Endothelial cell of umbilical vein (primary cell): ENCODE measurements at regions not wholly inside any gene's neighbourhood (a gene's known extent, or its start where the extent isn't known, plus 50 kb on each side); places are given as distances from the start of the nearest gene placed in this dataset.
A peak's percentile ranks its signal among the peaks of the same experiment; 100 is the strongest.
"Not testable (repeated sequence)": the region's sequence is repeated elsewhere in the genome, so short reads cannot be mapped to it uniquely, and the experiment has no call there.

Source experiments
- BruUV-seq: library from RNA; stranded (reverse); fragments of 400-500 nt; replicated peaks from 2 replicates; lab custom pipeline; 2021; lab: Mats Ljungman, UMichigan
- CTCF ChIA-PET: fragments of 300-600, 350-600 bp; sonication (Branson Sonifier 250); formaldehyde crosslinking; loops from one replicate; lab custom pipeline; 2021; ENCODE audit warnings: antibody characterized with exemption, inconsistent platforms; lab: Charles Lee
- POLR2A ChIA-PET: fragments of 300-600, 350-600 bp; sonication (Branson Sonifier 250); formaldehyde crosslinking; loops from one replicate; lab custom pipeline; 2021; ENCODE audit warnings: antibody characterized with exemption, inconsistent platforms; lab: Charles Lee
- DNase-seq: peaks from one replicate; pipeline ENCODE4 v3.0.0-alpha.2; 2011; ENCODE audit warnings: low read depth, low spot score
- FAIRE-seq: peaks from 2 replicates; lab custom pipeline; 2011; peaks lifted over from hg19 to GRCh38; lab: Jason Lieb, UNC
- H2AFZ ChIP-seq: 2 replicates; pipeline ENCODE4 v1.6.0; 2012; ENCODE audit warnings: low read depth, low read length, control low read depth, inconsistent platforms
- H3K27ac ChIP-seq: 2 replicates; pipeline ENCODE4 v1.5.1; 2011; ENCODE audit warnings: low read depth, mild to moderate bottlenecking, control low read depth, low read length, moderate library complexity; ENCODE audit not compliant: insufficient read depth
- H3K27me3 ChIP-seq, 2 experiments: 2 replicates each; pipeline versions ENCODE4 v1.6.0 to v1.6.1; 2011; ENCODE audit warnings: low read length in 2 of 2, mixed read lengths in 1 of 2; ENCODE audit not compliant: control insufficient read depth in 2 of 2, insufficient read depth in 2 of 2
- H3K36me3 ChIP-seq, 2 experiments: 2 replicates in 1 of 2; 3 replicates in 1 of 2; pipeline ENCODE4 v1.5.1; 2011; ENCODE audit warnings: low read length in 2 of 2, mild to moderate bottlenecking in 1 of 2, moderate library complexity in 1 of 2; ENCODE audit not compliant: control insufficient read depth in 2 of 2, insufficient read depth in 2 of 2; ENCODE audit errors: extremely low read depth in 1 of 2
- H3K4me1 ChIP-seq: 3 replicates; pipeline ENCODE4 v1.5.1; 2011; ENCODE audit warnings: mild to moderate bottlenecking, low read length; ENCODE audit not compliant: control insufficient read depth, insufficient read depth; ENCODE audit errors: extremely low read depth
- H3K4me2 ChIP-seq: 2 replicates; pipeline ENCODE4 v1.6.1; 2011; ENCODE audit warnings: low read length, control low read depth, mixed read lengths; ENCODE audit not compliant: insufficient read depth
- H3K4me3 ChIP-seq, 3 experiments: fragments of 200-600 bp in 1 of 3; sonication (generic), shearing (Covaris generic) in 1 of 3; replicated peaks in 1 of 3; 2 replicates each; pipeline ENCODE4 v1.5.1; 2011 to 2016; ENCODE audit warnings: control low read depth in 3 of 3, low read length in 3 of 3, mild to moderate bottlenecking in 2 of 3, inconsistent platforms in 1 of 3, low read depth in 1 of 3, moderate library complexity in 1 of 3; ENCODE audit not compliant: insufficient read depth in 1 of 3
- H3K79me2 ChIP-seq: 2 replicates; pipeline ENCODE4 v1.6.0; 2012; ENCODE audit warnings: low read length, inconsistent platforms; ENCODE audit not compliant: control insufficient read depth, insufficient read depth
- H3K9ac ChIP-seq: replicated peaks from 2 replicates; pipeline ENCODE3; 2011; ENCODE audit warnings: low read length, control low read depth; ENCODE audit not compliant: insufficient read depth; ENCODE audit errors: extremely low read depth
- H3K9me1 ChIP-seq: replicated peaks from 3 replicates; pipeline ENCODE4 v1.6.0; 2011; ENCODE audit warnings: mild to moderate bottlenecking, low read length; ENCODE audit not compliant: control insufficient read depth, insufficient read depth; ENCODE audit errors: extremely low read depth
- H3K9me3 ChIP-seq: replicated peaks from 2 replicates; pipeline ENCODE4 v1.5.1; 2012; ENCODE audit warnings: low read length, inconsistent platforms; ENCODE audit not compliant: control insufficient read depth, insufficient read depth
- H4K20me1 ChIP-seq: replicated peaks from 2 replicates; pipeline ENCODE3; 2011; ENCODE audit warnings: mild to moderate bottlenecking, low read length; ENCODE audit not compliant: control insufficient read depth, insufficient read depth; ENCODE audit errors: extremely low read depth
- CTCF ChIP-seq, 2 donors: IDR thresholded peaks; 1 replicate in 1 of 2; 2 replicates in 1 of 2; pipeline ENCODE4 v1.5.1; 2011; ENCODE audit warnings: low read length in 2 of 2, mild to moderate bottlenecking in 2 of 2, moderate library complexity in 2 of 2, control low read depth in 1 of 2, inconsistent platforms in 1 of 2, low read depth in 1 of 2; ENCODE audit not compliant: insufficient read depth in 1 of 2; ENCODE audit errors: extremely low read depth in 1 of 2
- EZH2 ChIP-seq: IDR thresholded peaks from 2 replicates; pipeline ENCODE4 v1.6.1; 2012; ENCODE audit warnings: borderline replicate concordance, low read depth, mild to moderate bottlenecking, moderate library complexity, low read length, inconsistent platforms; ENCODE audit not compliant: severe bottlenecking
- FOS ChIP-seq: IDR thresholded peaks from 2 replicates; pipeline ENCODE4 v1.6.1; 2011; ENCODE audit warnings: mild to moderate bottlenecking, low read length, moderate library complexity, borderline replicate concordance; ENCODE audit not compliant: insufficient read depth
- GATA2 ChIP-seq: IDR thresholded peaks from 2 replicates; pipeline ENCODE4 v1.7.0; 2011; ENCODE audit warnings: low read depth, mild to moderate bottlenecking, moderate library complexity, mixed read lengths, low read length; ENCODE audit not compliant: insufficient read length, insufficient read depth
- JUN ChIP-seq: IDR thresholded peaks from 2 replicates; pipeline ENCODE4 v1.6.1; 2011; ENCODE audit warnings: borderline replicate concordance, low read depth; ENCODE audit not compliant: insufficient read length, insufficient read depth
- MYC ChIP-seq: IDR thresholded peaks from one replicate; pipeline ENCODE4 v1.6.1; 2011; ENCODE audit warnings: mild to moderate bottlenecking, low read depth, low read length
- POLR2AphosphoS5 ChIP-seq: IDR thresholded peaks from 2 replicates; pipeline ENCODE4 v1.6.1; 2012; ENCODE audit warnings: low read depth, mild to moderate bottlenecking, control low read depth, low read length, moderate library complexity; ENCODE audit not compliant: insufficient read depth
- dilution Hi-C: fragments of 300-500 bp; cut with MboI; formaldehyde crosslinking; loops from one replicate; pipeline ENCODE4 v1.15.0; 2019; ENCODE audit warnings: low sequenced_read_pairs; ENCODE audit not compliant: extremely low pct_ligation_motif_present
- intact Hi-C: fragments of 100-400 bp; cut with micrococcal nuclease; formaldehyde crosslinking; loops from one replicate; pipeline ENCODE4 v1.10.0; 2022
- TF ChIP-seq, protein P1 (sequence below): IDR thresholded peaks from 2 replicates; pipeline ENCODE4 v1.6.1; 2011; ENCODE audit not compliant: insufficient read depth, insufficient read length

DNA sequence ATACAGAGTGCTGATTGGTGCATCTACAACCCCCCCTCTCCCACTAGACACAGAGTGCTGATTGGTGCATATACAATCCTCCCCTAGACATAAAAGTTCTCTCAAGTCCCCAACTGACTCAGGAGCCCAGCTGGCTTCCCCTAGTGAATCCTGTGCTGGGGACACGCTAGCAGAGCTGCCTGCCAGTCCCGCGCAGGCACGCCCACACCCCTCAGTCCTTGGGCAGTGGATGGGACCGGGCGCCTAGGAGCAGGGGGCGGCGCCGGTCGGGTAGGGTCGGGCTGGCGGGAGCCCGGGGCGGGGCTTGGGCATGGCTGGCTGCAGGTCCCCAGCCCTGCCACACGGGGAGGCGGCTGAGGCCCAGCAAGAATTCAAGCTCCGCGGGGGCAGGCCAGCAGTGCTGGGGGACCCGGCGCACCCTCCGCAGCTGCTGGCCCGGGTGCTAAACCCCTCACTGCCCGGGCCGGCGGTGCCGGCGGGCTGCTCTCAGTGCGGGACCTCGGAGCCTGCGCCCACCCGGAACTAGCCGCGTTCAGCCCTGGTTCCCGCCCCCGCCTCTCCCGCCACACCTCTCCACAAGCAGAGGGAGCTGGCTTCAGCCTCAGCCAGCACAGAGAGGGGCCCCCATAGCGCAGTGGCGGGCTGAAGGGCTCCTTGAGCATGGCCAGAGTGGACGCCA lies 64.3 kb upstream of the DDHD1 start:
- dilution Hi-C loops: no loop called here
- peak; percentile 85 for FAIRE-seq
- DNase-seq: peak; percentile 79

GRCh38 chr14:53216955-53217315 lies 63.8 kb upstream of the DDHD1 start:
- intact Hi-C loops: loop anchor here (1.0 to 10.0 kb wide), 4 partner anchors 66 to 1128 kb away; partner anchors contain the start of genes GPR137C and TXNDC16
- H3K4me1 ChIP-seq, FAIRE-seq, dilution Hi-C loops, BruUV-seq, H3K9me1 ChIP-seq, H4K20me1 ChIP-seq, H3K27me3 ChIP-seq, H3K27ac ChIP-seq, POLR2A ChIA-PET, H3K79me2 ChIP-seq, H3K9me3 ChIP-seq, DNase-seq, H3K36me3 ChIP-seq, H3K9ac ChIP-seq: not testable (repeated sequence)
- H3K4me2 ChIP-seq: peak overlapping the region; percentile 61
- H3K4me3 ChIP-seq: peak overlapping the region in 2 of 3 experiments; percentile 16 to 69
- CTCF ChIA-PET: interaction anchor here (1.1 to 2.8 kb wide), 12 partner anchors 11 to 1139 kb away, joined by 3 to 15 read pairs (median 4); partner anchors contain the start of gene DDHD1
- peak overlapping the region; percentile 83 for H2AFZ ChIP-seq

More for the DNA sequence above, 64.3 kb upstream of the DDHD1 start:
- no peaks in the 10 kb centered on the region for H3K36me3 ChIP-seq
- no peaks in the 10 kb centered on the region for H3K9me3 ChIP-seq
- ChIA-PET POLR2A (interaction anchor here (0.6 kb wide), 1 partner anchor 1136 kb away, joined by 3 read pairs; no protein-coding TSS in a partner anchor), CTCF (interaction anchor here (0.6 to 2.8 kb wide), 22 partner anchors 12 to 1139 kb away, joined by 3 to 15 read pairs (median 3); partner anchors contain the start of gene DDHD1)
- BruUV-seq: no TSS peak
- H2AFZ ChIP-seq: peak overlapping the region; percentile 83
- no peaks in the 10 kb centered on the region for H3K79me2 ChIP-seq
- peak overlapping the region in 2 of 3 experiments; percentile 22 to 69 for H3K4me3 ChIP-seq
- no peaks in the 10 kb centered on the region for H4K20me1 ChIP-seq
- no peaks in the 10 kb centered on the region for H3K27me3 ChIP-seq
- H3K27ac ChIP-seq: no peak overlapping the region
- intact Hi-C loops: loop anchor here (1.0 to 10.0 kb wide), 4 partner anchors 67 to 1127 kb away; partner anchors contain the start of genes GPR137C and TXNDC16
- no peaks in the 10 kb centered on the region for H3K9me1 ChIP-seq
- peak overlapping the region; percentile 61 for H3K4me2 ChIP-seq
- TF ChIP-seq JUN (no peak), FOS (no peak), EZH2 (no peak), CTCF (IDR thresholded peaks at IDR 0.05; ENCODE audit: extremely low read depth in 1 of 2, insufficient read depth in 1 of 2, low read depth in 1 of 2, low read length in 2 of 2) (peak; percentile 29 to 58), POLR2AphosphoS5 (no peak), GATA2 (no peak), MYC (no peak)
- TF ChIP-seq, protein P1, sequence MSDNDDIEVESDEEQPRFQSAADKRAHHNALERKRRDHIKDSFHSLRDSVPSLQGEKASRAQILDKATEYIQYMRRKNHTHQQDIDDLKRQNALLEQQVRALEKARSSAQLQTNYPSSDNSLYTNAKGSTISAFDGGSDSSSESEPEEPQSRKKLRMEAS: no peak
- no peaks in the 10 kb centered on the region for H3K4me1 ChIP-seq
- H3K9ac ChIP-seq: peak overlapping the region; percentile 47
